ENCODE measurements at regions not wholly inside any gene's neighbourhood (a gene's known extent, or its start where the extent isn't known, plus 50 kb on each side); places are given as distances from the start of the nearest gene placed in this dataset.

DNA sequence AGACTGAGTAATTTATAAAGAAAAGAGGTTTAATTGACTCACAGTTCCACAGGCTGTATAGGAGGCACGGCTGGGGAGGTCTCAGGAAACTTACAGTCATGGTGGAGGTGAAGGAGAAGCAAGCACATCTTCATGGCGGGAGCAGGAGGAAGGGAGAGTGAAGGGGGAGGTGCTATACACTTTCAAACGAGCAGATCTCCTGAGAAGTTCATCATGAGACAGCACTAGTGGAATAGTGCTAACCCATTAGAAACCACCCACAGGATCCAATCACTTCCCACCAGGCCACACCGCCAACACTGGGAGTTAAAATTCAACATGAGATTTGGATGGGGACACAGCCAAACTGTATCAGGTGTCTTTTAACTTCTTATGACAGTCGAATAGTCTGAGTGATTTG is 1459.3 kb upstream of the ACO1 start:
- TF ChIP-seq, protein P1, sequence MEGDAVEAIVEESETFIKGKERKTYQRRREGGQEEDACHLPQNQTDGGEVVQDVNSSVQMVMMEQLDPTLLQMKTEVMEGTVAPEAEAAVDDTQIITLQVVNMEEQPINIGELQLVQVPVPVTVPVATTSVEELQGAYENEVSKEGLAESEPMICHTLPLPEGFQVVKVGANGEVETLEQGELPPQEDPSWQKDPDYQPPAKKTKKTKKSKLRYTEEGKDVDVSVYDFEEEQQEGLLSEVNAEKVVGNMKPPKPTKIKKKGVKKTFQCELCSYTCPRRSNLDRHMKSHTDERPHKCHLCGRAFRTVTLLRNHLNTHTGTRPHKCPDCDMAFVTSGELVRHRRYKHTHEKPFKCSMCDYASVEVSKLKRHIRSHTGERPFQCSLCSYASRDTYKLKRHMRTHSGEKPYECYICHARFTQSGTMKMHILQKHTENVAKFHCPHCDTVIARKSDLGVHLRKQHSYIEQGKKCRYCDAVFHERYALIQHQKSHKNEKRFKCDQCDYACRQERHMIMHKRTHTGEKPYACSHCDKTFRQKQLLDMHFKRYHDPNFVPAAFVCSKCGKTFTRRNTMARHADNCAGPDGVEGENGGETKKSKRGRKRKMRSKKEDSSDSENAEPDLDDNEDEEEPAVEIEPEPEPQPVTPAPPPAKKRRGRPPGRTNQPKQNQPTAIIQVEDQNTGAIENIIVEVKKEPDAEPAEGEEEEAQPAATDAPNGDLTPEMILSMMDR (IDR thresholded peaks at IDR 0.05) = no peak
- no peak for TF ChIP-seq POLR2A (IDR thresholded peaks at IDR 0.05)

Measured in right lobe of liver (tissue), 4 donors.